ENCODE measurements at regions not wholly inside any gene's neighbourhood (a gene's known extent, or its start where the extent isn't known, plus 50 kb on each side); places are given as distances from the start of the nearest gene placed in this dataset.

DNA sequence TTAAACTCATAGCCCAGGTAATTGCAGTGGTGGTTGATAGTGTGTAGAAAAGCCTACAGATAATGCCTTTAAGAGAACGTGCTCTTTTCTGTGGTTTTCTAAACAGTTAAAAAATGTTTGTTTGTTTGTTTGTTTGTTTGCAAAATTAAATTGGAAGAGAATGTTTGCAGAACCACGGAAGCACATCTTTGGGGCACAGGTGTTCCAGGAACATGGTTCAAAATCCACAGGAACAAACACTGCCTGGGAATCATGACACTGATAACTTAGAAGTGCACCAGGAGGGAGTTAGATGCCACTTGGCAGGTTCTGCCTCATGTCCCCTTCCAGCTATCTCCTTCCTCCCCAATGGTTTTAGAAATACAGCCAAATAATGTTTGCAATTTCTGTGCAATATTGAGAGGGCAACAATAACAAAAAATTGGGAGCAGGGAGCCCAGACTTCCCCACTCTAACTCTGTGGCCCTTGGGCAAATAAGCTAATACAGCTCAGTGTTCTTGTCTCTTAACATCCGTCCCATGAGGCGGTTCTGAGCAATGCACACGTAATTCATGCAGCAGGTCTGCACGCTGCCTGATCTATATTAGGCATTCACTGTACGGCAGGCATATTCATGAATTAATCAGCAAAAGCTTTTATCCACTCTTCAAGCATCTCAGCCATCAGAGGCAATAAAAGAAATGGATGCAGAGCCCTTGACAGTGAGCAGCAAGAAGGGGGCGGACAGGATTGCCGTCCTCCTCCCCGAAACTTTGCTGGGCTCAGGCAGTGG is 274.3 kb upstream of the FOXQ1 start:
- TF ChIP-seq, protein P1, sequence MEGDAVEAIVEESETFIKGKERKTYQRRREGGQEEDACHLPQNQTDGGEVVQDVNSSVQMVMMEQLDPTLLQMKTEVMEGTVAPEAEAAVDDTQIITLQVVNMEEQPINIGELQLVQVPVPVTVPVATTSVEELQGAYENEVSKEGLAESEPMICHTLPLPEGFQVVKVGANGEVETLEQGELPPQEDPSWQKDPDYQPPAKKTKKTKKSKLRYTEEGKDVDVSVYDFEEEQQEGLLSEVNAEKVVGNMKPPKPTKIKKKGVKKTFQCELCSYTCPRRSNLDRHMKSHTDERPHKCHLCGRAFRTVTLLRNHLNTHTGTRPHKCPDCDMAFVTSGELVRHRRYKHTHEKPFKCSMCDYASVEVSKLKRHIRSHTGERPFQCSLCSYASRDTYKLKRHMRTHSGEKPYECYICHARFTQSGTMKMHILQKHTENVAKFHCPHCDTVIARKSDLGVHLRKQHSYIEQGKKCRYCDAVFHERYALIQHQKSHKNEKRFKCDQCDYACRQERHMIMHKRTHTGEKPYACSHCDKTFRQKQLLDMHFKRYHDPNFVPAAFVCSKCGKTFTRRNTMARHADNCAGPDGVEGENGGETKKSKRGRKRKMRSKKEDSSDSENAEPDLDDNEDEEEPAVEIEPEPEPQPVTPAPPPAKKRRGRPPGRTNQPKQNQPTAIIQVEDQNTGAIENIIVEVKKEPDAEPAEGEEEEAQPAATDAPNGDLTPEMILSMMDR (IDR thresholded peaks at IDR 0.05; ENCODE audit: low read depth, low read length): no peak
- TF ChIP-seq EZH2phosphoT487 (IDR thresholded peaks at IDR 0.05; ENCODE audit: low read depth): no peak
